Kidney (tissue), 13 donors: ENCODE measurements at regions not wholly inside any gene's neighbourhood (a gene's known extent, or its start where the extent isn't known, plus 50 kb on each side); places are given as distances from the start of the nearest gene placed in this dataset.

ENCODE experiments used
- DNase-seq, 5 donors: peaks; one replicate each; pipeline ENCODE4 v3.0.0-alpha.2; 2013 to 2020
- FAIRE-seq: peaks from 2 replicates; lab custom pipeline; 2012; peaks lifted over from hg19 to GRCh38; lab: Jason Lieb, UNC
- H3K27ac ChIP-seq, 2 donors: one replicate each; pipeline ENCODE4 v1.7.0; 2013; ENCODE audit warnings: low read depth in 2 of 2, low read length in 2 of 2, inconsistent platforms in 1 of 2
- H3K27me3 ChIP-seq: one replicate; pipeline ENCODE4 v1.7.1; 2013; ENCODE audit warnings: low read length, inconsistent platforms; ENCODE audit not compliant: control insufficient read depth, insufficient read depth
- H3K36me3 ChIP-seq, 3 donors: one replicate each; pipeline versions ENCODE4 v1.7.0 to v1.7.1; 2013; ENCODE audit warnings: low read length in 3 of 3, control low read depth in 1 of 3, inconsistent platforms in 1 of 3; ENCODE audit not compliant: insufficient read depth in 3 of 3, control insufficient read depth in 2 of 3
- H3K4me1 ChIP-seq, 3 donors: one replicate each; pipeline versions ENCODE4 v1.7.0 to v1.7.1; 2013; ENCODE audit warnings: low read length in 3 of 3, inconsistent platforms in 1 of 3, low read depth in 1 of 3; ENCODE audit not compliant: control insufficient read depth in 2 of 3, insufficient read depth in 2 of 3
- H3K4me3 ChIP-seq, 3 donors: one replicate each; pipeline versions ENCODE4 v1.7.0 to v1.8.1; 2013; ENCODE audit warnings: low read length in 3 of 3, control low read depth in 1 of 3, inconsistent platforms in 1 of 3
- H3K9ac ChIP-seq, 3 donors: one replicate each; pipeline versions ENCODE4 v1.7.0 to v1.7.1; 2013; ENCODE audit warnings: low read length in 3 of 3, control low read depth in 1 of 3, inconsistent platforms in 1 of 3
- H3K9me3 ChIP-seq, 3 donors: one replicate each; pipeline versions ENCODE4 v1.7.0 to v1.7.1; 2013; ENCODE audit warnings: low read length in 3 of 3, control low read depth in 1 of 3, inconsistent platforms in 1 of 3; ENCODE audit not compliant: control insufficient read depth in 2 of 3, insufficient read depth in 1 of 3
- CTCF ChIP-seq: IDR thresholded peaks from 3 replicates; pipeline ENCODE4 v1.5.1; 2012; ENCODE audit warnings: mild to moderate bottlenecking, moderate library complexity, borderline replicate concordance; ENCODE audit not compliant: insufficient read depth; ENCODE audit errors: extremely low read depth
- intact Hi-C: fragments of 100-400 bp; cut with DNase I; formaldehyde crosslinking; loops from one replicate; pipeline ENCODE4 v1.11.1; 2022
- donor health status: control.
- donor health status: control.
- donor health status: control.
- donor health status: control.
- donor health status: control.
- donor health status: DM: yes; HTN: yes; CAD: no.
- donor health status: Normal renal cell carcinoma (clear cell type).

- DNase-seq, result no peak
- H3K9ac ChIP-seq, result no peak overlapping the region
- no peak for TF ChIP-seq CTCF
- H3K36me3 ChIP-seq, result no peaks in the 10 kb centered on the region
- no peaks in the 10 kb centered on the region for H3K4me1 ChIP-seq
- no peaks in the 10 kb centered on the region for H3K27me3 ChIP-seq
- H3K4me3 ChIP-seq, result no peak overlapping the region
- H3K27ac ChIP-seq, result no peak overlapping the region
- H3K9me3 ChIP-seq, result no peaks in the 10 kb centered on the region
- no peak for FAIRE-seq
- intact Hi-C loops, result no loop called here
Observed at GRCh38 chr5:18179579-18179978, 545.3 kb downstream of the TAF11L14 start.

- no peaks in the 10 kb centered on the region for H3K27me3 ChIP-seq
- DNase-seq (peak in 1 of 5 donors; percentile 23), FAIRE-seq (no peak)
- intact Hi-C loops, result no loop called here
- H3K9me3 ChIP-seq, result no peaks in the 10 kb centered on the region
- H3K9ac ChIP-seq, result no peak overlapping the region
- H3K36me3 ChIP-seq, result no peaks in the 10 kb centered on the region
- H3K27ac ChIP-seq, result no peak overlapping the region
- TF ChIP-seq CTCF, result no peak
- H3K4me1 ChIP-seq, result no peaks in the 10 kb centered on the region
- no peak overlapping the region for H3K4me3 ChIP-seq
Observed at GRCh38 chr5:18181575-18181974, 547.3 kb downstream of the TAF11L14 start.

- Histone ChIP-seq H3K9ac (no peak overlapping the region), H3K9me3 (no peaks in the 10 kb centered on the region), H3K36me3 (no peaks in the 10 kb centered on the region), H3K27me3 (no peaks in the 10 kb centered on the region), H3K4me3 (no peak overlapping the region), H3K4me1 (no peaks in the 10 kb centered on the region), H3K27ac (no peak overlapping the region)
- no peak for TF ChIP-seq CTCF
- intact Hi-C loops, result no loop called here
- FAIRE-seq, result no peak
- DNase-seq, result no peak
Observed at GRCh38 chr5:18195910-18196309, 561.6 kb downstream of the TAF11L14 start.

- FAIRE-seq, result no peak
- intact Hi-C loops, result no loop called here
Observed at GRCh38 chr5:18197734-18198133, 563.5 kb downstream of the TAF11L14 start.

More at GRCh38 chr5:18197734-18198133, 563.5 kb downstream of the TAF11L14 start:
- Histone ChIP-seq H3K4me1 (no peaks in the 10 kb centered on the region), H3K4me3 (no peak overlapping the region), H3K9me3 (no peaks in the 10 kb centered on the region), H3K36me3 (no peaks in the 10 kb centered on the region), H3K27ac (no peak overlapping the region), H3K27me3 (no peaks in the 10 kb centered on the region), H3K9ac (no peak overlapping the region)
- TF ChIP-seq CTCF, result no peak
- no peak for DNase-seq
